ENCODE measurements at regions not wholly inside any gene's neighbourhood (a gene's known extent, or its start where the extent isn't known, plus 50 kb on each side); places are given as distances from the start of the nearest gene placed in this dataset.

DNA sequence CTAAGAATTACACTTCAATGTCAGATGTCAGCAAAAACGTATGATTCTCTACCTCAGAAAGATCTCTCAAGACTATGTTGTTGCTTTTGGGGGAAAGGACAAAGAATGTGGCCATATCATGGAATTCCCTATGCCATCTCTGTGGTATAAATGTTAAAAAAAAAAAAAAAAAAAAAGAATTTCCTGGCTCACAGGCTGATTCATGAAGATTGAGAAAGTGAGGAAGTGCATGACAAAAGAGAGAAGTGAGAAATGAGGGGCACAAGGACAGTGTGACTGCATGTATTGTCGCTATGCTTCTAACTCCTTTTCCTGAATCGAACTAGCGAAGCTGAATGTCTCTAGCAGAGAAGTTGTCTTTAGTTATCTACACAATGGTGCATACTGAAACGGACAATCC is 80.6 kb upstream of the CARD18 start:
- H3K9me2 ChIP-seq (ENCODE audit: insufficient read depth): no peaks in the 10 kb centered on the region
- intact Hi-C loops (cut with micrococcal nuclease; ENCODE audit: unreplicated experiment): no loop called here
- H3K4me3 ChIP-seq: no peak overlapping the region
- no peaks in the 10 kb centered on the region for H4K20me1 ChIP-seq (ENCODE audit: insufficient read depth)
- H3K9me3 ChIP-seq (ENCODE audit: insufficient read depth, low read depth): no peaks in the 10 kb centered on the region; the same call in 1 of the 2 replicates
- CTCF ChIA-PET: no interaction called here
- H3F3A ChIP-seq (ENCODE audit: insufficient read depth, low read depth): no peaks in the 10 kb centered on the region
- DNase-seq: no peak
- H3K27ac ChIP-seq: no peak overlapping the region
- no TSS peak for BruUV-seq (replicated peaks)
- no peak overlapping the region for H2AFZ ChIP-seq
- H3K4me1 ChIP-seq (replicated peaks; ENCODE audit: insufficient read depth): no peaks in the 10 kb centered on the region
- no peak overlapping the region for H3K4me2 ChIP-seq
- no peaks in the 10 kb centered on the region for H3K27me3 ChIP-seq (ENCODE audit: insufficient read depth, low read depth)
- no peaks in the 10 kb centered on the region for H3K36me3 ChIP-seq (ENCODE audit: low read depth)
- POLR2A ChIA-PET (ENCODE audit: unreplicated experiment): no interaction called here
- TF ChIP-seq CTCF (conservative IDR thresholded peaks at IDR 0.05) (no peak), EZH2 (IDR thresholded peaks at IDR 0.05; ENCODE audit: low read depth) (no peak)
- no peaks in the 10 kb centered on the region for H3K79me2 ChIP-seq (ENCODE audit: low read depth)

- intact Hi-C loops (cut with micrococcal nuclease; ENCODE audit: unreplicated experiment): no loop called here
- Histone ChIP-seq H3K4me1 (replicated peaks; ENCODE audit: insufficient read depth) (no peaks in the 10 kb centered on the region), H3K9me2 (ENCODE audit: insufficient read depth) (no peaks in the 10 kb centered on the region), H3K4me2 (no peak overlapping the region), H3K27ac (no peak overlapping the region), H4K20me1 (ENCODE audit: insufficient read depth) (no peaks in the 10 kb centered on the region), H3K27me3 (ENCODE audit: insufficient read depth, low read depth) (no peaks in the 10 kb centered on the region), H3F3A (ENCODE audit: insufficient read depth, low read depth) (no peaks in the 10 kb centered on the region), H3K36me3 (ENCODE audit: low read depth) (no peaks in the 10 kb centered on the region), H3K9me3 (ENCODE audit: insufficient read depth, low read depth) (no peaks in the 10 kb centered on the region; the same call in 1 of the 2 replicates), H2AFZ (no peak overlapping the region), H3K4me3 (no peak overlapping the region), H3K79me2 (ENCODE audit: low read depth) (no peaks in the 10 kb centered on the region)
- DNase-seq: no peak
- ChIA-PET POLR2A (ENCODE audit: unreplicated experiment) (no interaction called here), CTCF (no interaction called here)
- no TSS peak for BruUV-seq (replicated peaks)
- TF ChIP-seq CTCF (conservative IDR thresholded peaks at IDR 0.05): no peak
- no peak for TF ChIP-seq EZH2 (IDR thresholded peaks at IDR 0.05; ENCODE audit: low read depth)
Observed at GRCh38 chr11:105219670-105220069, 80.1 kb upstream of the CARD18 start.

- Histone ChIP-seq H3K36me3 (ENCODE audit: low read depth) (no peaks in the 10 kb centered on the region), H3K27ac (no peak overlapping the region), H3K4me3 (no peak overlapping the region), H3K4me1 (replicated peaks; ENCODE audit: insufficient read depth) (no peaks in the 10 kb centered on the region), H3K9me2 (ENCODE audit: insufficient read depth) (no peaks in the 10 kb centered on the region), H3K9me3 (ENCODE audit: insufficient read depth, low read depth) (no peaks in the 10 kb centered on the region; the same call in 1 of the 2 replicates), H3K79me2 (ENCODE audit: low read depth) (no peaks in the 10 kb centered on the region), H3K27me3 (ENCODE audit: insufficient read depth, low read depth) (no peaks in the 10 kb centered on the region), H3K4me2 (no peak overlapping the region), H4K20me1 (ENCODE audit: insufficient read depth) (no peaks in the 10 kb centered on the region), H2AFZ (no peak overlapping the region), H3F3A (ENCODE audit: insufficient read depth, low read depth) (no peaks in the 10 kb centered on the region)
- BruUV-seq (replicated peaks): no TSS peak
- no peak for DNase-seq
- TF ChIP-seq EZH2 (IDR thresholded peaks at IDR 0.05; ENCODE audit: low read depth): no peak
- no peak for TF ChIP-seq CTCF (conservative IDR thresholded peaks at IDR 0.05)
- POLR2A ChIA-PET (ENCODE audit: unreplicated experiment): no interaction called here
- CTCF ChIA-PET: no interaction called here
- intact Hi-C loops (cut with micrococcal nuclease; ENCODE audit: unreplicated experiment): no loop called here
Observed at GRCh38 chr11:105219269-105219668, 79.7 kb upstream of the CARD18 start.

Data from PC-9 (cell line).